ENCODE measurements at regions not wholly inside any gene's neighbourhood (a gene's known extent, or its start where the extent isn't known, plus 50 kb on each side); places are given as distances from the start of the nearest gene placed in this dataset.

GRCh38 chr6:56401477-56402070, 154.2 kb upstream of the COL21A1 start:
- Histone ChIP-seq H3K9ac (ENCODE audit: extremely low read depth, insufficient read length, low read length) (no peak overlapping the region), H3K9me3 (ENCODE audit: control insufficient read depth, low read depth, low read length) (no peaks in the 10 kb centered on the region), H4K5ac (ENCODE audit: insufficient read length, low read depth, low read length) (no peak overlapping the region), H2BK12ac (ENCODE audit: insufficient read length, low read depth, low read length) (no peak overlapping the region), H3K27me3 (ENCODE audit: insufficient read depth, low read length) (no peaks in the 10 kb centered on the region), H3K4ac (ENCODE audit: low read depth, low read length) (no peak overlapping the region), H2BK20ac (ENCODE audit: low read depth, low read length, poor library complexity, severe bottlenecking) (no peak overlapping the region), H2BK5ac (ENCODE audit: insufficient read length, low read length) (no peak overlapping the region), H3K23ac (ENCODE audit: insufficient read length, low read depth, low read length) (no peak overlapping the region), H3K18ac (ENCODE audit: insufficient read length, low read depth, low read length) (no peak overlapping the region), H3K27ac (ENCODE audit: insufficient read length, low read depth, low read length) (no peak overlapping the region), H3K14ac (ENCODE audit: insufficient read depth, low read length) (no peak overlapping the region), H3K4me2 (ENCODE audit: insufficient read depth, insufficient read length, low read length) (no peak overlapping the region), H4K91ac (ENCODE audit: insufficient read length, low read depth, low read length) (no peak overlapping the region), H2AFZ (ENCODE audit: low read length) (no peak overlapping the region), H2BK120ac (ENCODE audit: low read depth, low read length, poor library complexity, severe bottlenecking) (no peak overlapping the region), H4K8ac (replicated peaks; ENCODE audit: insufficient read length, low read depth, low read length) (no peak overlapping the region), H4K20me1 (ENCODE audit: control insufficient read depth, insufficient read depth, insufficient read length) (no peaks in the 10 kb centered on the region), H3T11ph (ENCODE audit: low read length) (no peak overlapping the region), H3K79me2 (ENCODE audit: insufficient read depth, low read length) (no peaks in the 10 kb centered on the region), H3K23me2 (ENCODE audit: insufficient read length, low read depth, low read length, poor library complexity, severe bottlenecking) (no peaks in the 10 kb centered on the region), H2BK15ac (ENCODE audit: low read depth, low read length) (no peak overlapping the region), H3K79me1 (ENCODE audit: insufficient read depth, low read depth, low read length, poor library complexity, severe bottlenecking) (no peaks in the 10 kb centered on the region), H3K4me1 (ENCODE audit: insufficient read depth, low read length) (no peaks in the 10 kb centered on the region; the same call in 1 of the 2 replicates), H2AK5ac (ENCODE audit: insufficient read length, low read length) (no peak overlapping the region), H3K56ac (ENCODE audit: insufficient read length, low read depth, low read length) (no peak overlapping the region)
- peaks cover 6 to 8% of the 10 kb centered on the region in 2 experiments for H3K9me3 Mint-ChIP-seq
- no CpG with 5 or more reads among the region's 1 CpG for WGBS (ENCODE audit: extremely low coverage, insufficient read length, low lambda C conversion rate)
- no peak for TF ChIP-seq CTCF (conservative IDR thresholded peaks at IDR 0.05)
- peaks cover 0 to 11% (median 2%) of the 10 kb centered on the region in 3 experiments; a peak in 4 of 7 replicates for H3K36me3 Mint-ChIP-seq (ENCODE audit: insufficient read depth in 1 of 3, low read depth in 3 of 3)
- no peak overlapping the region for H3K4me3 Mint-ChIP-seq
- DNase-seq, result no peak
- H3K27ac Mint-ChIP-seq, result no peak overlapping the region
- H3K27me3 Mint-ChIP-seq (ENCODE audit: low read depth), result no peaks in the 10 kb centered on the region
- peaks cover 10 to 14% of the 10 kb centered on the region in 2 experiments for H3K4me1 Mint-ChIP-seq
